ENCODE measurements at regions not wholly inside any gene's neighbourhood (a gene's known extent, or its start where the extent isn't known, plus 50 kb on each side); places are given as distances from the start of the nearest gene placed in this dataset.

DNA sequence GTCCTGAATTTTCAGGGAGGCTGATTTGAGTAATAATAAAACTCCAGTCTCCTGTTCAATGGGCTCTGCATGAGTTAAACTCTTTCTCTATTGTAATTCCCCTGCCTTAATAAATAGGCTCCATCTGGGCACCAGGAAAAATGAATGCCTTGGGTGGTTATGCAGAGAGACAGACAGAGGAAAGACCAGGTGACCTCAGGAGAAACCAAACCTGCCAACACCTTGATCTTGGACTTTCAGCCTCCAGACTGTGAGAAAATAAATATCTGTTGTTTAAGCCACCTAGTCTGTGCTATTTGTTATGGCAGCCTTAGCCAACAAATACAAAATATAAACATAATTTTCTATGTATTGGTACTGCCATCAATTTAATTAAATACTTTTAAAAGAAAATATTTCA, 64.8 kb upstream of the RAP2B start:
- TF ChIP-seq CTCF (IDR thresholded peaks at IDR 0.05) = no peak
- no peak for DNase-seq (ENCODE audit: low spot score)
- no peaks in the 10 kb centered on the region for H3K27me3 ChIP-seq
- no peaks in the 10 kb centered on the region for H3K36me3 ChIP-seq
- no peak overlapping the region for H3K4me3 ChIP-seq
- no peak overlapping the region for H3K27ac ChIP-seq
- no peaks in the 10 kb centered on the region for H3K4me1 ChIP-seq
- H3K9me3 ChIP-seq = no peaks in the 10 kb centered on the region

DNA sequence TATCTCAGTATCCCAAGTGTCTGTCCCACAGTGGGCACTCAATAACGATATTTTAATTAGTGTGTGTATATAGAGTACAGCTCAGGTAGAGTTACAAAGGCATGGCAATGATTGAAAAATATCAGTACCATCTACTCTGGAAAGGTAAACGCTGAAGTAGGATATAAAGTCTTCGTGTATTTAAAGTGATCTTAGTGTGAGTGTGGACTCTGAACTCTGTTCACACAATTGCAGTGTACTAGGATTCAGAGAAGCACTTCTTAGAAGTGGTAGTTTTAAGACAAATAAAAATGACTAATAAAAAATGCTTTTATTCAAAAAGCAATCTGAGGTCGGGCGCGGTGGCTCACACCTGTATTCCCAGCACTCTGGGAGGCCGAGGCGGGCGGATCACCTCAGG, 62.9 kb upstream of the RAP2B start:
- TF ChIP-seq CTCF (IDR thresholded peaks at IDR 0.05) = no peak
- Histone ChIP-seq H3K36me3 (no peaks in the 10 kb centered on the region), H3K4me3 (no peak overlapping the region), H3K27me3 (no peaks in the 10 kb centered on the region), H3K4me1 (no peaks in the 10 kb centered on the region), H3K27ac (no peak overlapping the region), H3K9me3 (no peaks in the 10 kb centered on the region)
- DNase-seq (ENCODE audit: low spot score) = no peak

GRCh38 chr3:153103406-153103945, 58.5 kb upstream of the RAP2B start:
- no peaks in the 10 kb centered on the region for H3K4me1 ChIP-seq
- TF ChIP-seq CTCF (IDR thresholded peaks at IDR 0.05) = no peak
- DNase-seq (ENCODE audit: low spot score) = no peak
- H3K27me3 ChIP-seq = no peaks in the 10 kb centered on the region
- no peak overlapping the region for H3K4me3 ChIP-seq
- H3K36me3 ChIP-seq = no peaks in the 10 kb centered on the region
- no peaks in the 10 kb centered on the region for H3K9me3 ChIP-seq
- H3K27ac ChIP-seq = no peak overlapping the region

GRCh38 chr3:153110041-153110440, 52.0 kb upstream of the RAP2B start:
- Histone ChIP-seq H3K9me3 (no peaks in the 10 kb centered on the region), H3K27ac (no peak overlapping the region), H3K4me3 (no peak overlapping the region), H3K36me3 (no peaks in the 10 kb centered on the region), H3K27me3 (no peaks in the 10 kb centered on the region), H3K4me1 (no peaks in the 10 kb centered on the region)
- no peak for TF ChIP-seq CTCF (IDR thresholded peaks at IDR 0.05)
- no peak for DNase-seq (ENCODE audit: low spot score)

- DNase-seq (ENCODE audit: low spot score) = no peak
- no peaks in the 10 kb centered on the region for H3K4me1 ChIP-seq
- no peak for TF ChIP-seq CTCF (IDR thresholded peaks at IDR 0.05)
- no peaks in the 10 kb centered on the region for H3K36me3 ChIP-seq
- no peak overlapping the region for H3K4me3 ChIP-seq
- no peaks in the 10 kb centered on the region for H3K27me3 ChIP-seq
- H3K9me3 ChIP-seq = no peaks in the 10 kb centered on the region
- no peak overlapping the region for H3K27ac ChIP-seq
Observed at GRCh38 chr3:153111016-153111415, 51.0 kb upstream of the RAP2B start.

Data from right atrium auricular region (tissue), 2 donors.